Ovary (tissue), 3 donors: ENCODE measurements at regions not wholly inside any gene's neighbourhood (a gene's known extent, or its start where the extent isn't known, plus 50 kb on each side); places are given as distances from the start of the nearest gene placed in this dataset.

Experiments used
- POLR2A ChIP-seq: fragments of 450-650 bp; IDR thresholded peaks from one replicate; pipeline ENCODE4 v1.6.1; 2017; ENCODE audit warnings: antibody characterized with exemption, mild to moderate bottlenecking, moderate library complexity
- TF ChIP-seq, protein P1 (sequence below), 3 donors: fragments of 450-650 bp in 2 of 3; fragments of 200-600 bp in 1 of 3; IDR thresholded peaks; one replicate each; pipeline versions ENCODE4 v1.5.1 to v1.8.0; 2016 to 2022; ENCODE audit warnings: antibody characterized with exemption in 3 of 3, mild to moderate bottlenecking in 1 of 3
- donor health status: DM: no; HTN: no; CAD: no.

DNA sequence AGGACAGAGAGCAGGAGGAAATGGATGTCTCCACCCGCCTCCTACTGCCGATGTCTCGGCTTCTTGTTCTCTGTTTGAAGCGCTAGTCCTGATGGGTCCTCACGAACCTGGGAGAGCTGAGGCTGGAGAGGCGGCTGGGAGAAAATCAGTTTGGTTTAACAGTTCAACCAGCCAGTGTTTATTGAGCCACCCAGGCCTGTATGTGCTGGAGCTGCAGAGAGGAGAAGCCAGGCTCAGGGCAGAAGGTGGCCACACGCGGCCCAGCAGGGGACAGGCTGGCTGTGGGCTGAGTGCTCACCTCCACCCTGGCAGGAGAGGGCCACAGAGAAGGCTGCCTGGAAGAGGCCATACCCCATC is 202.1 kb downstream of the CYP26B1 start:
- no peak for TF ChIP-seq POLR2A
- TF ChIP-seq, protein P1, sequence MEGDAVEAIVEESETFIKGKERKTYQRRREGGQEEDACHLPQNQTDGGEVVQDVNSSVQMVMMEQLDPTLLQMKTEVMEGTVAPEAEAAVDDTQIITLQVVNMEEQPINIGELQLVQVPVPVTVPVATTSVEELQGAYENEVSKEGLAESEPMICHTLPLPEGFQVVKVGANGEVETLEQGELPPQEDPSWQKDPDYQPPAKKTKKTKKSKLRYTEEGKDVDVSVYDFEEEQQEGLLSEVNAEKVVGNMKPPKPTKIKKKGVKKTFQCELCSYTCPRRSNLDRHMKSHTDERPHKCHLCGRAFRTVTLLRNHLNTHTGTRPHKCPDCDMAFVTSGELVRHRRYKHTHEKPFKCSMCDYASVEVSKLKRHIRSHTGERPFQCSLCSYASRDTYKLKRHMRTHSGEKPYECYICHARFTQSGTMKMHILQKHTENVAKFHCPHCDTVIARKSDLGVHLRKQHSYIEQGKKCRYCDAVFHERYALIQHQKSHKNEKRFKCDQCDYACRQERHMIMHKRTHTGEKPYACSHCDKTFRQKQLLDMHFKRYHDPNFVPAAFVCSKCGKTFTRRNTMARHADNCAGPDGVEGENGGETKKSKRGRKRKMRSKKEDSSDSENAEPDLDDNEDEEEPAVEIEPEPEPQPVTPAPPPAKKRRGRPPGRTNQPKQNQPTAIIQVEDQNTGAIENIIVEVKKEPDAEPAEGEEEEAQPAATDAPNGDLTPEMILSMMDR (IDR thresholded peaks at IDR 0.05): no peak
